ENCODE measurements at regions not wholly inside any gene's neighbourhood (a gene's known extent, or its start where the extent isn't known, plus 50 kb on each side); places are given as distances from the start of the nearest gene placed in this dataset.

DNA sequence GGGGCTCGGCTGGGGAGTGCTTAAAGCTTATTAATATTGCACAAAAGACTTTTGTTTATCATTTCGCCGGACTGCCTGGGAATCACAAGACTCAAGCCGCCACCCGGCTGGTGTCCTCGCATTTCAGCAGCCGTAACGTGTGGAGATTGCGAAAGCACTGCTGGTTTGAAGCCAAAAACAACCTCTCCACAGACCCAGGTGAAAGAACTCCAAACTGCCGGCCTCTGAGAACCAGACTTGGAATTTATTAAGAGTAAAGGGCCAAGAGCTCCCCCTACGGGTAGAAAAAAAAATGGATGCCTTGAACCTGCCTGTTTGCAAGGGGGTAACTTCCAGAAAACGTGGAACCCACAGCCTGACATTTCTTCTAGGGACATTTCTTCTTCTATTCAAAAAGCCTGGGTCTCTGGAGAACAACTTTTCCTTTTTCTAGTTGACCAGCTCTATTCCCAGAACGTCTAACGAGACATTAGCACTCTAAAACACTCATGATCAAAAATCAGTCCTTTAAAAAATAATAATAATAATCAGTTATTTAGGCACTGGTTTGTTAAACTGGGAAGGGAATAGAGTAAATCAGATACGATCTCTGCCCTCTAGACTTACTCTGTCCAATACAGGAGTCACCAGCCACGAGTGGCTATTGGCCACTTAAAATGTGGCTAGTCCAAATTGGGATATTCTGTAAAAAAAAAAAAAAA is 216.3 kb downstream of the C1D start (continued):
- TF ChIP-seq SIX1 (CRISPR knock-in tag; IDR thresholded peaks at IDR 0.05; ENCODE audit: borderline replicate concordance), result no peak
- no peak for TF ChIP-seq TSC22D2 (CRISPR knock-in tag; IDR thresholded peaks at IDR 0.05; ENCODE audit: borderline replicate concordance)
- no peak for TF ChIP-seq CBFB (CRISPR knock-in tag; IDR thresholded peaks at IDR 0.05)
- peak; percentile 24; the same call in 1 of the 2 replicates for TF ChIP-seq SRF (IDR thresholded peaks at IDR 0.05; ENCODE audit: low read depth, low read length)
- no peak for TF ChIP-seq KLF9 (CRISPR knock-in tag; IDR thresholded peaks at IDR 0.05; ENCODE audit: low read depth)
- no peak for TF ChIP-seq ISX (CRISPR knock-in tag; conservative IDR thresholded peaks at IDR 0.05)
- no peak for TF ChIP-seq SMARCE1 (IDR thresholded peaks at IDR 0.05; ENCODE audit: borderline replicate concordance)
- TF ChIP-seq, protein P1, sequence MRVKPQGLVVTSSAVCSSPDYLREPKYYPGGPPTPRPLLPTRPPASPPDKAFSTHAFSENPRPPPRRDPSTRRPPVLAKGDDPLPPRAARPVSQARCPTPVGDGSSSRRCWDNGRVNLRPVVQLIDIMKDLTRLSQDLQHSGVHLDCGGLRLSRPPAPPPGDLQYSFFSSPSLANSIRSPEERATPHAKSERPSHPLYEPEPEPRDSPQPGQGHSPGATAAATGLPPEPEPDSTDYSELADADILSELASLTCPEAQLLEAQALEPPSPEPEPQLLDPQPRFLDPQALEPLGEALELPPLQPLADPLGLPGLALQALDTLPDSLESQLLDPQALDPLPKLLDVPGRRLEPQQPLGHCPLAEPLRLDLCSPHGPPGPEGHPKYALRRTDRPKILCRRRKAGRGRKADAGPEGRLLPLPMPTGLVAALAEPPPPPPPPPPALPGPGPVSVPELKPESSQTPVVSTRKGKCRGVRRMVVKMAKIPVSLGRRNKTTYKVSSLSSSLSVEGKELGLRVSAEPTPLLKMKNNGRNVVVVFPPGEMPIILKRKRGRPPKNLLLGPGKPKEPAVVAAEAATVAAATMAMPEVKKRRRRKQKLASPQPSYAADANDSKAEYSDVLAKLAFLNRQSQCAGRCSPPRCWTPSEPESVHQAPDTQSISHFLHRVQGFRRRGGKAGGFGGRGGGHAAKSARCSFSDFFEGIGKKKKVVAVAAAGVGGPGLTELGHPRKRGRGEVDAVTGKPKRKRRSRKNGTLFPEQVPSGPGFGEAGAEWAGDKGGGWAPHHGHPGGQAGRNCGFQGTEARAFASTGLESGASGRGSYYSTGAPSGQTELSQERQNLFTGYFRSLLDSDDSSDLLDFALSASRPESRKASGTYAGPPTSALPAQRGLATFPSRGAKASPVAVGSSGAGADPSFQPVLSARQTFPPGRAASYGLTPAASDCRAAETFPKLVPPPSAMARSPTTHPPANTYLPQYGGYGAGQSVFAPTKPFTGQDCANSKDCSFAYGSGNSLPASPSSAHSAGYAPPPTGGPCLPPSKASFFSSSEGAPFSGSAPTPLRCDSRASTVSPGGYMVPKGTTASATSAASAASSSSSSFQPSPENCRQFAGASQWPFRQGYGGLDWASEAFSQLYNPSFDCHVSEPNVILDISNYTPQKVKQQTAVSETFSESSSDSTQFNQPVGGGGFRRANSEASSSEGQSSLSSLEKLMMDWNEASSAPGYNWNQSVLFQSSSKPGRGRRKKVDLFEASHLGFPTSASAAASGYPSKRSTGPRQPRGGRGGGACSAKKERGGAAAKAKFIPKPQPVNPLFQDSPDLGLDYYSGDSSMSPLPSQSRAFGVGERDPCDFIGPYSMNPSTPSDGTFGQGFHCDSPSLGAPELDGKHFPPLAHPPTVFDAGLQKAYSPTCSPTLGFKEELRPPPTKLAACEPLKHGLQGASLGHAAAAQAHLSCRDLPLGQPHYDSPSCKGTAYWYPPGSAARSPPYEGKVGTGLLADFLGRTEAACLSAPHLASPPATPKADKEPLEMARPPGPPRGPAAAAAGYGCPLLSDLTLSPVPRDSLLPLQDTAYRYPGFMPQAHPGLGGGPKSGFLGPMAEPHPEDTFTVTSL (CRISPR knock-in tag; IDR thresholded peaks at IDR 0.05; ENCODE audit: borderline replicate concordance), result peak; percentile 69; the same call in 1 of the 2 replicates
- TF ChIP-seq ZNF234 (CRISPR knock-in tag; conservative IDR thresholded peaks at IDR 0.05), result no peak
- TF ChIP-seq, protein P2, sequence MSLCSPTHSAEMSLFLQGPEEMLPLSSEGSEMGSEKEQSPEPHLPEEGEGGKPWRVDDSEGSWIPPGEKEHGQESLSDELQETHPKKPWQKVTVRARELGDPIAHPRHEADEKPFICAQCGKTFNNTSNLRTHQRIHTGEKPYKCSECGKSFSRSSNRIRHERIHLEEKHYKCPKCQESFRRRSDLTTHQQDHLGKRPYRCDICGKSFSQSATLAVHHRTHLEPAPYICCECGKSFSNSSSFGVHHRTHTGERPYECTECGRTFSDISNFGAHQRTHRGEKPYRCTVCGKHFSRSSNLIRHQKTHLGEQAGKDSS (CRISPR knock-in tag; IDR thresholded peaks at IDR 0.05; ENCODE audit: borderline replicate concordance, low read depth), result no peak
- TF ChIP-seq, protein P3, sequence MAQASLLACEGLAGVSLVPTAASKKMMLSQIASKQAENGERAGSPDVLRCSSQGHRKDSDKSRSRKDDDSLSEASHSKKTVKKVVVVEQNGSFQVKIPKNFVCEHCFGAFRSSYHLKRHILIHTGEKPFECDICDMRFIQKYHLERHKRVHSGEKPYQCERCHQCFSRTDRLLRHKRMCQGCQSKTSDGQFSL (CRISPR knock-in tag; IDR thresholded peaks at IDR 0.05), result no peak
- no peak for TF ChIP-seq DPF2 (CRISPR knock-in tag; IDR thresholded peaks at IDR 0.05; ENCODE audit: borderline replicate concordance, low read depth)
- TF ChIP-seq, protein P4, sequence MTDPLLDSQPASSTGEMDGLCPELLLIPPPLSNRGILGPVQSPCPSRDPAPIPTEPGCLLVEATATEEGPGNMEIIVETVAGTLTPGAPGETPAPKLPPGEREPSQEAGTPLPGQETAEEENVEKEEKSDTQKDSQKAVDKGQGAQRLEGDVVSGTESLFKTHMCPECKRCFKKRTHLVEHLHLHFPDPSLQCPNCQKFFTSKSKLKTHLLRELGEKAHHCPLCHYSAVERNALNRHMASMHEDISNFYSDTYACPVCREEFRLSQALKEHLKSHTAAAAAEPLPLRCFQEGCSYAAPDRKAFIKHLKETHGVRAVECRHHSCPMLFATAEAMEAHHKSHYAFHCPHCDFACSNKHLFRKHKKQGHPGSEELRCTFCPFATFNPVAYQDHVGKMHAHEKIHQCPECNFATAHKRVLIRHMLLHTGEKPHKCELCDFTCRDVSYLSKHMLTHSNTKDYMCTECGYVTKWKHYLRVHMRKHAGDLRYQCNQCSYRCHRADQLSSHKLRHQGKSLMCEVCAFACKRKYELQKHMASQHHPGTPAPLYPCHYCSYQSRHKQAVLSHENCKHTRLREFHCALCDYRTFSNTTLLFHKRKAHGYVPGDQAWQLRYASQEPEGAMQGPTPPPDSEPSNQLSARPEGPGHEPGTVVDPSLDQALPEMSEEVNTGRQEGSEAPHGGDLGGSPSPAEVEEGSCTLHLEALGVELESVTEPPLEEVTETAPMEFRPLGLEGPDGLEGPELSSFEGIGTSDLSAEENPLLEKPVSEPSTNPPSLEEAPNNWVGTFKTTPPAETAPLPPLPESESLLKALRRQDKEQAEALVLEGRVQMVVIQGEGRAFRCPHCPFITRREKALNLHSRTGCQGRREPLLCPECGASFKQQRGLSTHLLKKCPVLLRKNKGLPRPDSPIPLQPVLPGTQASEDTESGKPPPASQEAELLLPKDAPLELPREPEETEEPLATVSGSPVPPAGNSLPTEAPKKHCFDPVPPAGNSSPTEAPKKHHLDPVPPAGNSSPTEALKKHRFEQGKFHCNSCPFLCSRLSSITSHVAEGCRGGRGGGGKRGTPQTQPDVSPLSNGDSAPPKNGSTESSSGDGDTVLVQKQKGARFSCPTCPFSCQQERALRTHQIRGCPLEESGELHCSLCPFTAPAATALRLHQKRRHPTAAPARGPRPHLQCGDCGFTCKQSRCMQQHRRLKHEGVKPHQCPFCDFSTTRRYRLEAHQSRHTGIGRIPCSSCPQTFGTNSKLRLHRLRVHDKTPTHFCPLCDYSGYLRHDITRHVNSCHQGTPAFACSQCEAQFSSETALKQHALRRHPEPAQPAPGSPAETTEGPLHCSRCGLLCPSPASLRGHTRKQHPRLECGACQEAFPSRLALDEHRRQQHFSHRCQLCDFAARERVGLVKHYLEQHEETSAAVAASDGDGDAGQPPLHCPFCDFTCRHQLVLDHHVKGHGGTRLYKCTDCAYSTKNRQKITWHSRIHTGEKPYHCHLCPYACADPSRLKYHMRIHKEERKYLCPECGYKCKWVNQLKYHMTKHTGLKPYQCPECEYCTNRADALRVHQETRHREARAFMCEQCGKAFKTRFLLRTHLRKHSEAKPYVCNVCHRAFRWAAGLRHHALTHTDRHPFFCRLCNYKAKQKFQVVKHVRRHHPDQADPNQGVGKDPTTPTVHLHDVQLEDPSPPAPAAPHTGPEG (CRISPR knock-in tag; IDR thresholded peaks at IDR 0.05), result no peak
- TF ChIP-seq, protein P5, sequence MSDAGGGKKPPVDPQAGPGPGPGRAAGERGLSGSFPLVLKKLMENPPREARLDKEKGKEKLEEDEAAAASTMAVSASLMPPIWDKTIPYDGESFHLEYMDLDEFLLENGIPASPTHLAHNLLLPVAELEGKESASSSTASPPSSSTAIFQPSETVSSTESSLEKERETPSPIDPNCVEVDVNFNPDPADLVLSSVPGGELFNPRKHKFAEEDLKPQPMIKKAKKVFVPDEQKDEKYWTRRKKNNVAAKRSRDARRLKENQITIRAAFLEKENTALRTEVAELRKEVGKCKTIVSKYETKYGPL (CRISPR knock-in tag; IDR thresholded peaks at IDR 0.05), result no peak
- TF ChIP-seq ZNF510 (CRISPR knock-in tag; IDR thresholded peaks at IDR 0.05; ENCODE audit: low read depth), result no peak
- peak; percentile 69 for TF ChIP-seq TEAD3 (CRISPR knock-in tag; optimal IDR thresholded peaks at IDR 0.05; ENCODE audit: borderline replicate concordance)
- TF ChIP-seq SRSF1 (optimal IDR thresholded peaks at IDR 0.05; ENCODE audit: low read depth, low read length), result no peak
